AG09309 (cell line): ENCODE measurements at regions not wholly inside any gene's neighbourhood (a gene's known extent, or its start where the extent isn't known, plus 50 kb on each side); places are given as distances from the start of the nearest gene placed in this dataset.

ENCODE experiments used
- DNase-seq: peaks from one replicate; pipeline ENCODE4 v3.0.0-alpha.2; 2010; ENCODE audit warnings: low read depth
- H3K4me3 ChIP-seq: 2 replicates; pipeline ENCODE4 v1.5.1; 2011; ENCODE audit warnings: mild to moderate bottlenecking, low read depth, low read length, moderate library complexity; ENCODE audit not compliant: control insufficient read depth
- CTCF ChIP-seq: IDR thresholded peaks from 2 replicates; pipeline ENCODE4 v1.5.1; 2011; ENCODE audit warnings: mild to moderate bottlenecking, low read depth, low read length, inconsistent platforms; ENCODE audit not compliant: insufficient read depth, control insufficient read depth; ENCODE audit errors: missing control alignments

GRCh38 chr10:53076948-53077347 is 304.4 kb upstream of the MBL2 start:
- no peak for TF ChIP-seq CTCF
- no peak for DNase-seq
- no peak overlapping the region for H3K4me3 ChIP-seq

GRCh38 chr10:53075469-53075868 is 302.9 kb upstream of the MBL2 start:
- TF ChIP-seq CTCF, result no peak
- H3K4me3 ChIP-seq, result no peak overlapping the region
- DNase-seq, result no peak

GRCh38 chr10:53072144-53072543 is 299.6 kb upstream of the MBL2 start:
- H3K4me3 ChIP-seq, result no peak overlapping the region
- no peak for DNase-seq
- no peak for TF ChIP-seq CTCF

GRCh38 chr10:53071505-53072125 is 299.0 kb upstream of the MBL2 start:
- TF ChIP-seq CTCF, result no peak
- no peak for DNase-seq
- H3K4me3 ChIP-seq, result no peak overlapping the region

GRCh38 chr10:53069013-53069412 is 296.4 kb upstream of the MBL2 start:
- no peak for TF ChIP-seq CTCF
- DNase-seq, result no peak
- no peak overlapping the region for H3K4me3 ChIP-seq

GRCh38 chr10:53064614-53065013 is 292.0 kb upstream of the MBL2 start:
- no peak overlapping the region for H3K4me3 ChIP-seq
- TF ChIP-seq CTCF, result no peak
- DNase-seq, result no peak

GRCh38 chr10:53063805-53064204 is 291.2 kb upstream of the MBL2 start:
- no peak overlapping the region for H3K4me3 ChIP-seq
- no peak for TF ChIP-seq CTCF
- DNase-seq, result no peak
